ENCODE measurements at regions not wholly inside any gene's neighbourhood (a gene's known extent, or its start where the extent isn't known, plus 50 kb on each side); places are given as distances from the start of the nearest gene placed in this dataset.

GRCh38 chr5:154568589-154568988 lies 90.6 kb upstream of the HAND1 start:
- Histone ChIP-seq H3K4me3 (no peak overlapping the region), H3K9me3 (no peaks in the 10 kb centered on the region), H3K36me3 (no peaks in the 10 kb centered on the region), H3K27me3 (no peaks in the 10 kb centered on the region), H3K27ac (no peak overlapping the region), H3K4me1 (no peaks in the 10 kb centered on the region)
- intact Hi-C loops (cut with DNase I): no loop called here
- DNase-seq (ENCODE audit: extremely low spot score in 2 of 2): peak in 1 of 2 donors; percentile 71
- TF ChIP-seq POLR2AphosphoS5 (IDR thresholded peaks at IDR 0.05; ENCODE audit: insufficient read depth in 1 of 2, low read depth in 1 of 2) (no peak), POLR2A (IDR thresholded peaks at IDR 0.05) (no peak)
- TF ChIP-seq, protein P1, sequence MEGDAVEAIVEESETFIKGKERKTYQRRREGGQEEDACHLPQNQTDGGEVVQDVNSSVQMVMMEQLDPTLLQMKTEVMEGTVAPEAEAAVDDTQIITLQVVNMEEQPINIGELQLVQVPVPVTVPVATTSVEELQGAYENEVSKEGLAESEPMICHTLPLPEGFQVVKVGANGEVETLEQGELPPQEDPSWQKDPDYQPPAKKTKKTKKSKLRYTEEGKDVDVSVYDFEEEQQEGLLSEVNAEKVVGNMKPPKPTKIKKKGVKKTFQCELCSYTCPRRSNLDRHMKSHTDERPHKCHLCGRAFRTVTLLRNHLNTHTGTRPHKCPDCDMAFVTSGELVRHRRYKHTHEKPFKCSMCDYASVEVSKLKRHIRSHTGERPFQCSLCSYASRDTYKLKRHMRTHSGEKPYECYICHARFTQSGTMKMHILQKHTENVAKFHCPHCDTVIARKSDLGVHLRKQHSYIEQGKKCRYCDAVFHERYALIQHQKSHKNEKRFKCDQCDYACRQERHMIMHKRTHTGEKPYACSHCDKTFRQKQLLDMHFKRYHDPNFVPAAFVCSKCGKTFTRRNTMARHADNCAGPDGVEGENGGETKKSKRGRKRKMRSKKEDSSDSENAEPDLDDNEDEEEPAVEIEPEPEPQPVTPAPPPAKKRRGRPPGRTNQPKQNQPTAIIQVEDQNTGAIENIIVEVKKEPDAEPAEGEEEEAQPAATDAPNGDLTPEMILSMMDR (IDR thresholded peaks at IDR 0.05): no peak

DNA sequence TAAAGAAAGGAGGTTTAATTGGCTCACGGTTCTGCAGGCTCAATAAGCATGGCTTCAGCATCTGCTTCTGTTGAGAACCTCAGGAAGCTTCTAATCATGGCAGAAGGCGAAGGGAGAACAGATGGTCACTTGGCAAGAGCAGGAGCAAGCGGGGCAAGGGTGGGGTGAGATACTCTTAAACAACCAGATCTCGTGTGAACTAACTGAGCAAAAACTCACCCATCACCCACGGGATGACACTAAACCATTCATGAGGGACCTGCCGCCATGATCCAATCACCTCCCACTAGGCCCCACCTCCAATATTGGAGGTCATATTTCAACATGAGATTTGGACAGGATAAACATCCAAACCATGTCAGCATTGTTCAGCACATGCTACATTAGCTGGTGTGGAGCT lies 89.1 kb upstream of the HAND1 start:
- intact Hi-C loops (cut with DNase I): no loop called here
- H3K9me3 ChIP-seq: no peaks in the 10 kb centered on the region
- TF ChIP-seq POLR2A (IDR thresholded peaks at IDR 0.05): no peak
- TF ChIP-seq POLR2AphosphoS5 (IDR thresholded peaks at IDR 0.05; ENCODE audit: insufficient read depth in 1 of 2, low read depth in 1 of 2): no peak
- TF ChIP-seq, protein P1 (IDR thresholded peaks at IDR 0.05): no peak
- no peaks in the 10 kb centered on the region for H3K27me3 ChIP-seq
- H3K4me3 ChIP-seq: no peak overlapping the region
- no peak overlapping the region for H3K27ac ChIP-seq
- H3K36me3 ChIP-seq: no peaks in the 10 kb centered on the region
- peak in 1 of 2 donors; percentile 58 for DNase-seq (ENCODE audit: extremely low spot score in 2 of 2)
- no peaks in the 10 kb centered on the region for H3K4me1 ChIP-seq

GRCh38 chr5:154566146-154566680 lies 88.2 kb upstream of the HAND1 start:
- no peaks in the 10 kb centered on the region for H3K27me3 ChIP-seq

GRCh38 chr5:154565123-154565522 lies 87.1 kb upstream of the HAND1 start:
- H3K36me3 ChIP-seq: no peaks in the 10 kb centered on the region
- no peaks in the 10 kb centered on the region for H3K9me3 ChIP-seq
- H3K4me3 ChIP-seq: no peak overlapping the region
- H3K4me1 ChIP-seq: no peaks in the 10 kb centered on the region
- no peaks in the 10 kb centered on the region for H3K27me3 ChIP-seq
- no peak overlapping the region for H3K27ac ChIP-seq
- TF ChIP-seq POLR2A (IDR thresholded peaks at IDR 0.05) (no peak), POLR2AphosphoS5 (IDR thresholded peaks at IDR 0.05; ENCODE audit: insufficient read depth in 1 of 2, low read depth in 1 of 2) (no peak)
- TF ChIP-seq, protein P1 (IDR thresholded peaks at IDR 0.05): no peak
- DNase-seq (ENCODE audit: extremely low spot score in 2 of 2): peak in 1 of 2 donors; percentile 16
- intact Hi-C loops (cut with DNase I): no loop called here

More at GRCh38 chr5:154566146-154566680, 88.2 kb upstream of the HAND1 start:
- DNase-seq (ENCODE audit: extremely low spot score in 2 of 2): peak in 1 of 2 donors; percentile 34
- Histone ChIP-seq H3K36me3 (no peaks in the 10 kb centered on the region), H3K9me3 (no peaks in the 10 kb centered on the region), H3K4me3 (no peak overlapping the region), H3K27ac (no peak overlapping the region), H3K4me1 (no peaks in the 10 kb centered on the region)
- intact Hi-C loops (cut with DNase I): no loop called here
- TF ChIP-seq POLR2A (IDR thresholded peaks at IDR 0.05): no peak
- TF ChIP-seq, protein P1 (IDR thresholded peaks at IDR 0.05): no peak
- TF ChIP-seq POLR2AphosphoS5 (IDR thresholded peaks at IDR 0.05; ENCODE audit: insufficient read depth in 1 of 2, low read depth in 1 of 2): no peak

- no peaks in the 10 kb centered on the region for H3K27me3 ChIP-seq
- intact Hi-C loops (cut with DNase I): no loop called here
These were observed 84.3 kb upstream of the HAND1 start for GRCh38 chr5:154562244-154562880.

More at GRCh38 chr5:154562244-154562880, 84.3 kb upstream of the HAND1 start:
- Histone ChIP-seq H3K4me3 (no peak overlapping the region), H3K36me3 (no peaks in the 10 kb centered on the region), H3K4me1 (no peaks in the 10 kb centered on the region), H3K27ac (no peak overlapping the region), H3K9me3 (no peaks in the 10 kb centered on the region)
- DNase-seq (ENCODE audit: extremely low spot score in 2 of 2): peak in 1 of 2 donors; percentile 44
- TF ChIP-seq, protein P1 (IDR thresholded peaks at IDR 0.05): no peak
- TF ChIP-seq POLR2AphosphoS5 (IDR thresholded peaks at IDR 0.05; ENCODE audit: insufficient read depth in 1 of 2, low read depth in 1 of 2): no peak
- TF ChIP-seq POLR2A (IDR thresholded peaks at IDR 0.05): no peak

Data from vagina (tissue), 2 donors.